Suprapubic skin (tissue), 4 donors: ENCODE measurements at regions not wholly inside any gene's neighbourhood (a gene's known extent, or its start where the extent isn't known, plus 50 kb on each side); places are given as distances from the start of the nearest gene placed in this dataset.

Experiments used
- EP300 ChIP-seq: sonication (generic); formaldehyde crosslinking; IDR thresholded peaks from one replicate; pipeline ENCODE4 v1.6.1; 2017; ENCODE audit warnings: antibody characterized with exemption
- POLR2A ChIP-seq, 2 donors: fragments of 450-650 bp; IDR thresholded peaks; one replicate each; pipeline ENCODE4 v1.6.1; 2017; ENCODE audit warnings: antibody characterized with exemption in 2 of 2, mild to moderate bottlenecking in 2 of 2, moderate library complexity in 2 of 2
- POLR2AphosphoS5 ChIP-seq, 3 donors: sonication (generic); formaldehyde crosslinking; IDR thresholded peaks; one replicate each; pipeline ENCODE4 v1.6.1; 2017; ENCODE audit warnings: antibody characterized with exemption in 3 of 3
- TF ChIP-seq, protein P1 (sequence below), 2 donors: fragments of 200-600 bp in 1 of 2; fragments of 450-650 bp in 1 of 2; sonication (generic) in 1 of 2; IDR thresholded peaks; one replicate each; pipeline ENCODE4 v1.5.1; 2016 to 2019; ENCODE audit warnings: antibody characterized with exemption in 2 of 2, mild to moderate bottlenecking in 1 of 2, moderate library complexity in 1 of 2

DNA sequence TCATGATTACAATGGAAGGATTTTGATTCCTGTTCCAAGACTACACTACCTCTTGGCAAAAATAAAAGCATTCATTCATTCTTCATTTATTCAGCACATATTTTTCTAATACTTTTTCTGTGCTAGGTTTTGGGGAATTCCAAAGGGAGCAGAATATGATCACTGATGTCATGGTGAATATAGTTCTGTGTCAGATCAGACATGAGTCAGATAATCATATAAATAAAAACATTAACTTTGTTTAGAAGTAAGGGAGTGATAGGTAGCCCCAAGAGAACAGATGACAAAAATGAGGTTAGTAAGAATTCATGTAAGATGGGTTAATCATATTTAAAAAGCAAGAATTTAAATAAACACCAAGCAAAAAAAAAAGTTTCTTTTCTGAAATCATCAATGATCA, 94.1 kb upstream of the RANBP6 start:
- TF ChIP-seq, protein P1, sequence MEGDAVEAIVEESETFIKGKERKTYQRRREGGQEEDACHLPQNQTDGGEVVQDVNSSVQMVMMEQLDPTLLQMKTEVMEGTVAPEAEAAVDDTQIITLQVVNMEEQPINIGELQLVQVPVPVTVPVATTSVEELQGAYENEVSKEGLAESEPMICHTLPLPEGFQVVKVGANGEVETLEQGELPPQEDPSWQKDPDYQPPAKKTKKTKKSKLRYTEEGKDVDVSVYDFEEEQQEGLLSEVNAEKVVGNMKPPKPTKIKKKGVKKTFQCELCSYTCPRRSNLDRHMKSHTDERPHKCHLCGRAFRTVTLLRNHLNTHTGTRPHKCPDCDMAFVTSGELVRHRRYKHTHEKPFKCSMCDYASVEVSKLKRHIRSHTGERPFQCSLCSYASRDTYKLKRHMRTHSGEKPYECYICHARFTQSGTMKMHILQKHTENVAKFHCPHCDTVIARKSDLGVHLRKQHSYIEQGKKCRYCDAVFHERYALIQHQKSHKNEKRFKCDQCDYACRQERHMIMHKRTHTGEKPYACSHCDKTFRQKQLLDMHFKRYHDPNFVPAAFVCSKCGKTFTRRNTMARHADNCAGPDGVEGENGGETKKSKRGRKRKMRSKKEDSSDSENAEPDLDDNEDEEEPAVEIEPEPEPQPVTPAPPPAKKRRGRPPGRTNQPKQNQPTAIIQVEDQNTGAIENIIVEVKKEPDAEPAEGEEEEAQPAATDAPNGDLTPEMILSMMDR (IDR thresholded peaks at IDR 0.05), result no peak
- no peak for TF ChIP-seq POLR2AphosphoS5 (IDR thresholded peaks at IDR 0.05)
- no peak for TF ChIP-seq EP300
- no peak for TF ChIP-seq POLR2A (IDR thresholded peaks at IDR 0.05)
